Fibroblast of the aortic adventitia (primary cell): ENCODE measurements at regions not wholly inside any gene's neighbourhood (a gene's known extent, or its start where the extent isn't known, plus 50 kb on each side); places are given as distances from the start of the nearest gene placed in this dataset.
A peak's percentile ranks its signal among the peaks of the same experiment; 100 is the strongest.

Experiments
- DNase-seq: peaks from one replicate; pipeline ENCODE4 v3.0.0-alpha.2; 2010; ENCODE audit warnings: low read depth
- H3K4me3 ChIP-seq: 2 replicates; pipeline ENCODE4 v1.5.1; 2011; ENCODE audit warnings: low read depth, mild to moderate bottlenecking, control low read depth, low read length, moderate library complexity
- CTCF ChIP-seq: IDR thresholded peaks from 2 replicates; pipeline ENCODE4 v1.5.1; 2011; ENCODE audit warnings: mild to moderate bottlenecking, low read length, control low read depth, inconsistent platforms; ENCODE audit not compliant: insufficient read depth

- DNase-seq, result no peak
- no peak for TF ChIP-seq CTCF
- no peak overlapping the region for H3K4me3 ChIP-seq
Observed at GRCh38 chr5:8924054-8924793, 621.7 kb downstream of the SEMA5A start.

GRCh38 chr5:8930021-8930420 lies 615.9 kb downstream of the SEMA5A start:
- TF ChIP-seq CTCF, result no peak
- DNase-seq, result no peak
- H3K4me3 ChIP-seq, result no peak overlapping the region

GRCh38 chr5:8934455-8934854 lies 611.4 kb downstream of the SEMA5A start:
- DNase-seq, result no peak
- no peak overlapping the region for H3K4me3 ChIP-seq
- no peak for TF ChIP-seq CTCF

GRCh38 chr5:8940934-8941333 lies 604.9 kb downstream of the SEMA5A start:
- no peak for DNase-seq
- TF ChIP-seq CTCF, result no peak
- no peak overlapping the region for H3K4me3 ChIP-seq

GRCh38 chr5:8943301-8943700 lies 602.6 kb downstream of the SEMA5A start:
- no peak overlapping the region for H3K4me3 ChIP-seq
- TF ChIP-seq CTCF, result no peak
- DNase-seq, result peak; percentile 18

GRCh38 chr5:8944005-8944404 lies 601.9 kb downstream of the SEMA5A start:
- peak; percentile 20 for DNase-seq
- TF ChIP-seq CTCF, result no peak
- H3K4me3 ChIP-seq, result no peak overlapping the region

- no peak for TF ChIP-seq CTCF
Observed at GRCh38 chr5:8945972-8946371, 599.9 kb downstream of the SEMA5A start.

More at GRCh38 chr5:8945972-8946371, 599.9 kb downstream of the SEMA5A start:
- DNase-seq, result no peak
- no peak overlapping the region for H3K4me3 ChIP-seq
